ENCODE measurements at regions not wholly inside any gene's neighbourhood (a gene's known extent, or its start where the extent isn't known, plus 50 kb on each side); places are given as distances from the start of the nearest gene placed in this dataset.
A peak's percentile ranks its signal among the peaks of the same experiment; 100 is the strongest.

DNA sequence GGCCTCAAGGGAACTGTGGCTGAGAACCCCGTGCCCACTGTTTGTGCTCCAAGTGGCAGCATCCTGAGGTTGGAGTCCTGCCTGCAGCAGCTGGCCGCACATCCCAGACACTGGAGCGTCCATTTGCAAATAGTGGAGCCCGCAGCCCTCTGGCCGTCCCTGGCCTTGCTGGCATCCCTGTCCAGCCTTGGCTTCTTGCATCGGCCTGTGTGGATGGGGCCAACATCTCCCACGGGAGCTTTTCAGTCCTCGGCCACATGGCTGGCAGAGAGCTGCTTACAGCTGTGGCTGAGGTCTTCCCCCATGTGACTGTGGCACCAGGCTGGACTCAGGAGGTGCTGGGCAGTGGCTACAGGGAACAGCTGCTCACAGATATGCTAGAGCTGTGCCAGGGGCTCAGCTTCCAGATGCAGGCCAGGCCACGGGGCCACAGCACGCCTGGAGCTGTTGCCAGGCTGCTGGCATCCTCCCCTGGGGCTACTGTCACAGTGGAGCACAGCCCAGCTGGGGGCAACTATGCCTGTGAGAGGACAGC, 71.2 kb downstream of the FAM43A start:
- H3K36me3 Mint-ChIP-seq (ENCODE audit: insufficient read depth) = no peaks in the 10 kb centered on the region
- DNase-seq (ENCODE audit: low spot score in 2 of 2) (no peak), ATAC-seq (replicated peaks; ENCODE audit: extremely low read depth, poor library complexity, severe bottlenecking) (no peak)
- no peaks in the 10 kb centered on the region for H3K9me3 Mint-ChIP-seq
- H3K27ac Mint-ChIP-seq (ENCODE audit: low read depth) = no peak overlapping the region
- H3K4me1 Mint-ChIP-seq = no peaks in the 10 kb centered on the region
- H3K27me3 Mint-ChIP-seq = peaks cover 41% of the 10 kb centered on the region
- H3K4me3 Mint-ChIP-seq = no peak overlapping the region

DNA sequence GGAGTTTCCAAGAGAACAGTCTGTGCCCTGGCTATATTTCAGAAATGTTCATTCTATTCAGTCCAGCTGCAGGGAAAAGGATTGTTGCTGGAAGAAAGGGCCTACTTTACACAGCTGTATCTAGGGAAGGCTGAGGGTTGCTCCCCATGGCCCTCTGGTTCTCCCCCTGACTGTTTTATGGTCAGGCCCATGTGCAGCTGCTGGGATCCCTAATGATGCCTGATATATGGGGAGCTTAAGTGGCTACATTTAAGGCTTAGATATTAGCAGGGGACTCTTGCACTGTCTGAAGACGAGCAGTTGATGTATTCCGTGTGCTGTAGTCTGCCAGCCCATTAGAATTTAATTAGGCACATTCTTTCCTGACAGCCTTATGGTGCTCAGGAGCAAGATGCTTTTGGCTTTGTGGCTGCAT, 72.0 kb downstream of the FAM43A start:
- Mint-ChIP-seq H3K36me3 (ENCODE audit: insufficient read depth) (no peaks in the 10 kb centered on the region), H3K27ac (ENCODE audit: low read depth) (no peak overlapping the region), H3K27me3 (peaks cover 47% of the 10 kb centered on the region), H3K9me3 (no peaks in the 10 kb centered on the region), H3K4me1 (no peaks in the 10 kb centered on the region), H3K4me3 (no peak overlapping the region)
- no peak for ATAC-seq (replicated peaks; ENCODE audit: extremely low read depth, poor library complexity, severe bottlenecking)
- DNase-seq (ENCODE audit: low spot score in 2 of 2) = no peak

DNA sequence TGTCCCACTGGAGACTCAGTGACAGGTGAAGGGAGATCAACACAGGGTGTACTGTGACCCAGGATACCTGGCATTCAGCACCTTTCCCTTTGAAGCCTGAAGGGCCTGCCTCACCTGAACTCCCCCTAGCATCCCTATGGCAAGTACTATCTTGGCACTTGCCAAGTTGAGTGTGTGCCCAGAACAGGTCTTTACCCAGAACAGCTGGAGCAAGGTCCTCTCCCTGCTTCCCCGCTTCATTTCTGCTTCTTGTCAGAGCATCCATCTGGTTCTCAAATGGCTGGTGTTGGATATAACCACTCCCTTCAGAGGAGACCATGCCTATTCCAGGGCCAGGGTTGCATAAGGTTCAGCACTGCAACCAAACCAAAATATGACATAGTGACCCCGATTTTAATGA, 73.0 kb downstream of the FAM43A start:
- no peaks in the 10 kb centered on the region for H3K9me3 Mint-ChIP-seq
- H3K27me3 Mint-ChIP-seq = peaks cover 47% of the 10 kb centered on the region
- H3K4me1 Mint-ChIP-seq = no peaks in the 10 kb centered on the region
- no peak overlapping the region for H3K4me3 Mint-ChIP-seq
- DNase-seq (ENCODE audit: low spot score in 2 of 2) (no peak), ATAC-seq (replicated peaks; ENCODE audit: extremely low read depth, poor library complexity, severe bottlenecking) (no peak)
- no peaks in the 10 kb centered on the region for H3K36me3 Mint-ChIP-seq (ENCODE audit: insufficient read depth)
- H3K27ac Mint-ChIP-seq (ENCODE audit: low read depth) = no peak overlapping the region

DNA sequence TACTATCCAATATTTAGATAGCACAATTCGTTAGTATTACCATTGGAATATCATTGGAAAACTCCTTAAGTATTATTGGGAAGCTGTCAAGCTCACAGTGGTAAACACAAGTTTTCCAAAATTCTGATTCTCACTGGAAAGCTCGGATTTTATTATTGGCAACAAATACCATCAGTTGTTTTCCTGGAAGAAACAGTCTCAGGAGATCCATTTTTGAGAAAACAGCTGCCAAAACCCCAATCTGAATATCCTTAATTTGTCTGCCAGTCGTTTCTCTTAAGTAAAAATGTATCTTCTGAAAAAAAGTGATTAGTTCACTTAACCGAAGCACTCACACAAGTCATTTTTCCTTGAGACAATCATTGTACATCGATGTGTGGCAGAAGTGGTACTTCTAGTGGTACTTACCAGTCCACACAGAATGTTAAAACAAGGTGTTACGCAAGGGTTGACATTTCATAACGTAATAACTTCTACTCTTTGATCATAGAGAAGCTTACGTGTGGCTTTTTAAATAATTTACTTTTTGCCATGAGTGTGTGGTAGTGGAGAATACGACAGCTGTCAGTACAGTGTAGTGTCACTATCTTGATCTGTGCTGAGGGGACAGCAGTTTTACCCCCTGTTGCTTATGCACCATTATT, 74.9 kb downstream of the FAM43A start:
- peaks cover 56% of the 10 kb centered on the region for H3K27me3 Mint-ChIP-seq

DNA sequence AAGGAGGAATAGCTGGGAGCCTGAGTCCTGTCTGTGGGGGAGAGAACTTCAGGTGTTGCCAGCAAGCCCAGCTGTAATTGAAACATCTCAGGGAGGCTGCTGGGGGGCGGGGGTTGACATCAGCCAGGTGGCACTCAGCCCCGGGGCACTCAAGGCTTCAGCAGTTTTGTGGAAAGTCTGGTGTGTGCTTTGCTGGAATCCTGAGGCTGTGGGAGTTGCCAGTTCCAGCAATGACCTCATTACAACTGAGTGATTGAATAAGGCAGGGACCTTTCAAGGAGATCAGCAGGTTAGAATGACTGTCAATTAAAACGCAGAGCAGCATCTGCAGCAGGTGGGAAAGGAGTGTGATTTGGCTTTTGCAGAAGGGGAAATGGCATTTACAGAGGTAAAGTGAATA, 75.7 kb downstream of the FAM43A start:
- Mint-ChIP-seq H3K36me3 (ENCODE audit: insufficient read depth) (no peaks in the 10 kb centered on the region), H3K9me3 (no peaks in the 10 kb centered on the region), H3K4me3 (no peak overlapping the region), H3K4me1 (no peaks in the 10 kb centered on the region), H3K27me3 (peaks cover 56% of the 10 kb centered on the region), H3K27ac (ENCODE audit: low read depth) (no peak overlapping the region)
- ATAC-seq (replicated peaks; ENCODE audit: extremely low read depth, poor library complexity, severe bottlenecking) (no peak), DNase-seq (ENCODE audit: low spot score in 2 of 2) (no peak)

More for the DNA sequence above, 74.9 kb downstream of the FAM43A start:
- no peaks in the 10 kb centered on the region for H3K9me3 Mint-ChIP-seq
- H3K27ac Mint-ChIP-seq (ENCODE audit: low read depth) = no peak overlapping the region
- no peaks in the 10 kb centered on the region for H3K36me3 Mint-ChIP-seq (ENCODE audit: insufficient read depth)
- no peaks in the 10 kb centered on the region for H3K4me1 Mint-ChIP-seq
- no peak overlapping the region for H3K4me3 Mint-ChIP-seq
- DNase-seq (ENCODE audit: low spot score in 2 of 2) = no peak
- ATAC-seq (replicated peaks; ENCODE audit: extremely low read depth, poor library complexity, severe bottlenecking) = no peak

DNA sequence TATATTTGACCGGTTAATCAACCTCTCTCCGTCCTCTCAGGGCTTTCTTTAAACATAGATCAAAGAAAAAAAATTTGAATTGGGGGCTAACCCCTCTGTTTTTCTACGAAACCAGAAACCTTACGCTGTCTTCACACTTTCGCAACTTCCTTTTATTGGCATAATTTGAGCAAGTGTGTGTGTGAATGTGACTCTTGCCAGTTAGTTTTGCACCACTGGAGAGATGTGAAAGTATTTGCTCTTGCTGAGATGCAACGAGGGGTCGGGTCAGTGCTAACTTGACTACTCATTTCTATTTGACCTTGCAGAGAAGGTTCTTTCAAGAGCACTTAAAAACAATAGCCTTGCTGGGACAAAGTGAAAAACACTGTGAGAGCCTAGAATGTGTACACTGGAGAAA, 81.2 kb downstream of the FAM43A start:
- Mint-ChIP-seq H3K27ac (ENCODE audit: low read depth) (no peak overlapping the region), H3K9me3 (no peaks in the 10 kb centered on the region), H3K27me3 (peaks cover 22% of the 10 kb centered on the region), H3K4me3 (peak overlapping the region; percentile 10), H3K4me1 (peaks cover 28% of the 10 kb centered on the region), H3K36me3 (ENCODE audit: insufficient read depth) (peaks cover 2% of the 10 kb centered on the region)
- ATAC-seq (replicated peaks; ENCODE audit: extremely low read depth, poor library complexity, severe bottlenecking) (no peak), DNase-seq (ENCODE audit: low spot score in 2 of 2) (no peak)

DNA sequence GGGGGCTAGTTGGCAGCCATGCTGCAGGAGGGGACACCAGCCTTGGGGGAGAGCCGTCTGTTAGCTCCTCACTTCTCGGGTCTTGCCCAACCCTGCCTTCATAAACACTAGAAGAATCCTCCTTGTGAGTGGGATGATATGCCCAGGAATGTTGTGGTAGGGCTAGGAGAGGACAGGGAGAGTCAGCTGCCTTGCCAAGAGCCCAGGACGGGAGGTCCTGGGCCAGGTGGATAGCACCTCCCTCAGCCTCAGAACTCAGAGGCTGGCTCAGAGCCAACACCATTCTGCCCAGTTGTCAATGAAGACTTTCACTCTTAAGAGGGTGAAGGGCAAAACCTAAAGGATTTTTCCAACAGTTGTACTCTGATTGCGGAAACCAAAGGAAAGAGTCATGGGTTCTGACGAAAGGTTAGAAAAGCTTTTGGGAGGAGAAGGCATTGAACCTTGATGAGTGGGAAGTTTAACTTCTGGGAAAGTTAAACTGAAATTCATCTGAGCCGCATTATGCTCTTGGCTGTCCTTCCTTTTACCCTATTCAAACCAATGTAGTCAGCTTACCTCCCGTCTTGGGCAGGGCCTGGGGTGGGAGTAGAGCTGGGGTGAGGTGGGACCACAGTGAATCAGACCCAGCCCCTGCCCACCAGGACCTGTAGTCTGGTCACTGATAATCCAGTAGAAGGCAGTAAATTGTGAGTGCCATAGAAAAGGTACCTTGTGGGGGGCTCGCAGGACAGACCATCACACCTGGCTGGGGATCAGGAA, 81.9 kb downstream of the FAM43A start:
- ATAC-seq (replicated peaks; ENCODE audit: extremely low read depth, poor library complexity, severe bottlenecking) (no peak), DNase-seq (ENCODE audit: low spot score in 2 of 2) (no peak)
- Mint-ChIP-seq H3K4me3 (peak overlapping the region; percentile 10), H3K9me3 (no peaks in the 10 kb centered on the region), H3K27me3 (peaks cover 22% of the 10 kb centered on the region), H3K27ac (ENCODE audit: low read depth) (peak overlapping the region; percentile 41), H3K4me1 (peaks cover 28% of the 10 kb centered on the region), H3K36me3 (ENCODE audit: insufficient read depth) (peaks cover 2% of the 10 kb centered on the region)

DNA sequence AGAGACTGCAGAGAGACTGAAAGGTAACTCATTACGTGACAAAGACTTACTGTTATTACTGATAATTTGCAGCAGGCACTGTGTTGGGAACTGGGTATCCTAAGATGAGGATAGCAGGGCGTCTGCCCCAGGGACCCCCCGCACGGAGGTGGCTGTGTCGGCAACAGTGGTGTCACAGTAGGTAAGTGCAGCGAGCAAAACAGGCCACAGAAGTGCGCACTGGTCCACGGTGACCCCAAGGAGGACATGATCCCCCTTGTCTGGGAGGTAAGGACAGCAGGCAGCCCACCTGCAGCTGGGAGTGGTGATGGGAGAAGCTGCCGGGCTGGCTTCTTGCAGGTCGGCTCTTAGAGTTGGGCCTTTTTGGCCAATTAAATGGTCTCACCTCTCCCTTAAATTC, 82.9 kb downstream of the FAM43A start:
- H3K36me3 Mint-ChIP-seq (ENCODE audit: insufficient read depth) = peaks cover 2% of the 10 kb centered on the region
- H3K27ac Mint-ChIP-seq (ENCODE audit: low read depth) = peak overlapping the region; percentile 41
- no peaks in the 10 kb centered on the region for H3K9me3 Mint-ChIP-seq
- peak overlapping the region; percentile 83 for H3K4me3 Mint-ChIP-seq
- no peak for DNase-seq (ENCODE audit: low spot score in 2 of 2)
- ATAC-seq (replicated peaks; ENCODE audit: extremely low read depth, poor library complexity, severe bottlenecking) = no peak
- peaks cover 28% of the 10 kb centered on the region for H3K4me1 Mint-ChIP-seq
- H3K27me3 Mint-ChIP-seq = peaks cover 31% of the 10 kb centered on the region

DNA sequence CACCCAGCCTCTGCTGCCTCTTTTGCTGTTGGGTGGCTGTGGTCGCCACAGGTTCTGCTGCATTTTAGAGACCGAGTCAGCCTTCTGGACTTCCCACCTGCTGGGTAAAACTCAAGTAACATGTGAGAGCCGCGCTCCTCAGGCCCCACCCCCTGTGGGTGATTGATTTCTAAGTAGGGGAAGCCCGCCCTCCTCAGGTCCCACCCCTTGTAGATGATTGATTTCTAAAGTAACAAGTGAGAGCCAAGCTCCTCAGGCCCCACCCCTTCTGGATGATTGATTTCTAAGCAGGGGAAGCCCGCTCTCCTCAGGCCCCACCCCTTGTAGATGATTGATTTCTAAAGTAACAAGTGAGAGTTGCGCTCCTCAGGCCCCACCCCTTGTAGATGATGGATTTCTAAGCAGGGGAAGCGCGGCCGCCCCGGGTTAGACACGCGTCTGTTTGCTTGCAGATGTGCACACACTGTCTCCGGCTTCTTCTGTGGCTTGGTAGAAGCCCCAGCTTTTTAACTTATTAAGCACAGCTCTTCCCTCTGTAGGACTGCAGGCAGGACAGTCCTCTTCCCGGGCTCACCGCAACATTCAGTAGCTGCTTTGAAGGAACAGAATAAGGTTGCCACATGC, 83.4 kb downstream of the FAM43A start:
- ATAC-seq (replicated peaks; ENCODE audit: extremely low read depth, poor library complexity, severe bottlenecking) = peak; percentile 98
- Mint-ChIP-seq H3K4me1 (peaks cover 28% of the 10 kb centered on the region), H3K27me3 (peaks cover 37% of the 10 kb centered on the region), H3K27ac (ENCODE audit: low read depth) (peak overlapping the region; percentile 72), H3K4me3 (peak overlapping the region; percentile 83), H3K36me3 (ENCODE audit: insufficient read depth) (peaks cover 2% of the 10 kb centered on the region), H3K9me3 (no peaks in the 10 kb centered on the region)
- peak; percentile 69 to 91 for DNase-seq (ENCODE audit: low spot score in 2 of 2)

DNA sequence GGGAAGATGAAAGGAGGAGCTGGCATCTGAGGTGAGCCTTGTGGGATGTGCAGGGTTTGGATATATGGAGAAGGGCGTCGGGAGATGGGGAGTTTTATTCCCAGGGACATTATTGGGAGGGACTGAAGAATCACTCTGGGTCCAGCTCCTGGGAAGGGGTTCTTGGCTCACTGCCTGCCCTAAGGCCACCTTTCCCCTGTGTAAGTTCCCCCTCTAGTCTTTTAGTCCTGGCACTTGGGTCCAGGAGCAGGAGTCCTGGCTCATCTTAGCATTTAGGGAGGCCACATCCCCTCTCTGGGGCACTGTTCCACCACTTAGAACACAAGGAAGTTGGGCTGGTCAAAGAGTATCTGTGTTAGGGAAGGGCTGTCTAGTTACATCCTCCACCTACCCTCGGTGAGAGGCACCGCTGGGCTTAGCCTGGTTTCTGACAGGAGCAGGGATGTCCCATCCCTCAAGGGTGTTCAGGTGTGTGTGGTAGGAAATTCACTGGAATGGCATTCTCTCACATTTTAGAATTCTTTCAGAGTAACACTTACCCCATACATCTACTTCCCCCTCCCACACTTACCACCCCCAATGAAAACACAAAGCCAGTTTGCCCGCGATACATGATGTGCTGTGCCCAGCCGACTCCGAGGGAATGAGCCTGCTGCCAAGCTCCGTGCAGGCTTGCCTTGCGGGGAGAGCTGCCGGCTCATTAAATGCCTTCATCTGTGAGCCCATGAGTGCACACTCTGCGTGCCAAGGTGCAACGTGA, 86.7 kb downstream of the FAM43A start:
- Mint-ChIP-seq H3K27me3 (peaks cover 51% of the 10 kb centered on the region), H3K36me3 (ENCODE audit: insufficient read depth) (peaks cover 2% of the 10 kb centered on the region), H3K4me3 (no peak overlapping the region), H3K27ac (ENCODE audit: low read depth) (no peak overlapping the region), H3K9me3 (no peaks in the 10 kb centered on the region), H3K4me1 (peaks cover 20% of the 10 kb centered on the region)
- DNase-seq (ENCODE audit: low spot score in 2 of 2) = no peak
- ATAC-seq (replicated peaks; ENCODE audit: extremely low read depth, poor library complexity, severe bottlenecking) = no peak

DNA sequence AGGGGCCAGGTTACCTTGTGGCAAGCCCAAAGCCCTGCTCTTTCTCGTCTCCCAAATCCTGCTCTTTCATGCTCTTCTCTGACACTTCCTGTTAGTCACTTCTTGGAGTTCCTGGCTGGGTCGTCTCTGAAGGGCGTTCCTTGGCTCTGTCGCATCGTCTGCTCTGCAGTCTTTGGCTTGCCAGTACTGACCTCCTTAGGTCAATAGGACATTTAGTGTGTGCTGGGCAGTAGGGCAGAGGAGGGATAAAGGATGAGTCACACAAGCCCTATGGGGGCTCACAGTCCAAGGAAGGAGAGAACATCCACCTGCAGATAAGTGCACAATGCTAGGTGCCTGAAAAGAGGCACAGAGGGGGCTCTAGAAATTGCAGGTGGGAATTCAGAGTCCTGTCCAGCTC, 87.5 kb downstream of the FAM43A start:
- H3K27me3 Mint-ChIP-seq = peaks cover 59% of the 10 kb centered on the region
- no peak overlapping the region for H3K27ac Mint-ChIP-seq (ENCODE audit: low read depth)
- ATAC-seq (replicated peaks; ENCODE audit: extremely low read depth, poor library complexity, severe bottlenecking) (no peak), DNase-seq (ENCODE audit: low spot score in 2 of 2) (no peak)
- no peaks in the 10 kb centered on the region for H3K9me3 Mint-ChIP-seq
- peaks cover 2% of the 10 kb centered on the region for H3K36me3 Mint-ChIP-seq (ENCODE audit: insufficient read depth)
- peaks cover 16% of the 10 kb centered on the region for H3K4me1 Mint-ChIP-seq
- H3K4me3 Mint-ChIP-seq = no peak overlapping the region

DNA sequence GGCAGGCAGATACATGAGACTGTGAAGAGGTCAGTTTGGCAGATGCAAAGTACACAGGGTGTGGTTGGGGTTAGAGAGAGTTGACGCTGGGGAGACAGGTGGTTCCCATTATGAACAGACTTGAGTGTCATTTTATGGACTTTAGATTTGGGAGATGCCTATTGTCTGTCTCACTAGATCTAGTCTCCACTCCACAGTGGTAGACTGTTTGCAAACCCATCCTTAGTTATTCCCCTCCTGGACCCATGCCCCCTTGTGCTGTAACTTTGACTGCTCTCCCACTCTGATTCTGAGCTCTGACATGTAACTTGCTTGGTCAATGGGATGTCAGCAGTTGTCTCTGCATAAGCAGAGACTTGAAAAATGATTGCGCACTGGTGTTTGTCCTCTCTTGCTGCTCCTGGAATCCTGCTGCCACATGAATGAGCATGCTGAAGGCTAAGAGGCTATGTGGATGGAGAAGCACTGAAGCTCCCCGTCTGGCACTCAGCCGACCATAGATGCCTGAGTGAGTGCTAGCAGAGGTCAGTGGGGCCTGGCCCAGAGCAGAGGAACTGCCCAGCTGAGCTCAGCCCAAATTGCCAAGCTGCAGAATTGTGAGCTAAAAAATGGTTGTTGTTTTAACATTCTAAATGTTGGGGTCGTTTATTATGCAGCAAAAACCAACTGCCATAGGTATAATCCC, 88.2 kb downstream of the FAM43A start:
- ATAC-seq (replicated peaks; ENCODE audit: extremely low read depth, poor library complexity, severe bottlenecking) = no peak
- peaks cover 9% of the 10 kb centered on the region for H3K4me1 Mint-ChIP-seq
- H3K4me3 Mint-ChIP-seq = no peak overlapping the region
- peaks cover 2% of the 10 kb centered on the region for H3K36me3 Mint-ChIP-seq (ENCODE audit: insufficient read depth)
- H3K27me3 Mint-ChIP-seq = peaks cover 66% of the 10 kb centered on the region
- H3K9me3 Mint-ChIP-seq = no peaks in the 10 kb centered on the region
- DNase-seq (ENCODE audit: low spot score in 2 of 2) = no peak
- H3K27ac Mint-ChIP-seq (ENCODE audit: low read depth) = no peak overlapping the region

Data from central memory CD8-positive, alpha-beta T cell (primary cell).